ENCODE measurements at regions not wholly inside any gene's neighbourhood (a gene's known extent, or its start where the extent isn't known, plus 50 kb on each side); places are given as distances from the start of the nearest gene placed in this dataset.

GRCh38 chr9:85310573-85310972 is 431.2 kb downstream of the AGTPBP1 start:
- no peaks in the 10 kb centered on the region for H3K36me3 ChIP-seq (replicated peaks in 1 of 2; ENCODE audit: control insufficient read depth in 1 of 2, insufficient read depth in 2 of 2, low read length in 2 of 2)
- H3K79me2 ChIP-seq (ENCODE audit: insufficient read depth, low read length) = no peaks in the 10 kb centered on the region
- H3K9me3 ChIP-seq (replicated peaks in 1 of 2; ENCODE audit: control insufficient read depth in 1 of 2, insufficient read depth in 1 of 2, low read length in 2 of 2) = peaks cover 18 to 25% of the 10 kb centered on the region in 2 donors
- Mint-ChIP-seq H3K4me1 (no peaks in the 10 kb centered on the region), H3K4me3 (no peak overlapping the region), H3K27me3 (ENCODE audit: low read depth in 3 of 3) (peaks cover 0 to 2% (median 0%) of the 10 kb centered on the region in 3 donors), H3K27ac (no peak overlapping the region), H3K9me3 (peaks cover 11 to 22% (median 16%) of the 10 kb centered on the region in 7 donors), H3K36me3 (no peaks in the 10 kb centered on the region)
- no peak overlapping the region for H2AFZ ChIP-seq (ENCODE audit: insufficient read depth, low read depth, low read length, poor library complexity, severe bottlenecking)
- intact Hi-C loops (cut with micrococcal nuclease) = no loop called here
- H3K27me3 ChIP-seq (ENCODE audit: control insufficient read depth in 2 of 2, insufficient read depth in 2 of 2, low read length in 2 of 2) = no peaks in the 10 kb centered on the region
- no peaks in the 10 kb centered on the region for H3K4me1 ChIP-seq (ENCODE audit: control insufficient read depth in 1 of 2, insufficient read depth in 2 of 2, low read length in 2 of 2)
- H4K20me1 ChIP-seq (ENCODE audit: insufficient read depth, low read length) = no peaks in the 10 kb centered on the region
- no peak overlapping the region for H3K4me3 ChIP-seq (replicated peaks in 1 of 3; ENCODE audit: low read depth in 2 of 3, low read length in 3 of 3)
- no peak overlapping the region for H3K27ac ChIP-seq (ENCODE audit: low read depth in 1 of 2, low read length in 2 of 2)
- H3K9ac ChIP-seq (ENCODE audit: insufficient read depth, low read length, poor library complexity, severe bottlenecking) = no peak overlapping the region
- no peak overlapping the region for H3K4me2 ChIP-seq (replicated peaks; ENCODE audit: extremely low read depth, low read length, poor library complexity, severe bottlenecking)
- TF ChIP-seq CTCF (IDR thresholded peaks at IDR 0.05) = no peak
- no peak for DNase-seq

GRCh38 chr9:85303757-85304134 is 438.0 kb downstream of the AGTPBP1 start:
- Mint-ChIP-seq H3K4me3 (no peak overlapping the region), H3K36me3 (no peaks in the 10 kb centered on the region), H3K4me1 (no peaks in the 10 kb centered on the region), H3K9me3 (peaks cover 0 to 20% (median 4%) of the 10 kb centered on the region in 7 donors), H3K27ac (no peak overlapping the region), H3K27me3 (ENCODE audit: low read depth in 3 of 3) (peaks cover 2% of the 10 kb centered on the region in 3 donors)
- Histone ChIP-seq H4K20me1 (ENCODE audit: insufficient read depth, low read length) (no peaks in the 10 kb centered on the region), H3K79me2 (ENCODE audit: insufficient read depth, low read length) (no peaks in the 10 kb centered on the region), H3K27ac (ENCODE audit: low read depth in 1 of 2, low read length in 2 of 2) (no peak overlapping the region), H3K4me3 (replicated peaks in 1 of 3; ENCODE audit: low read depth in 2 of 3, low read length in 3 of 3) (no peak overlapping the region), H3K36me3 (replicated peaks in 1 of 2; ENCODE audit: control insufficient read depth in 1 of 2, insufficient read depth in 2 of 2, low read length in 2 of 2) (no peaks in the 10 kb centered on the region), H2AFZ (ENCODE audit: insufficient read depth, low read depth, low read length, poor library complexity, severe bottlenecking) (no peak overlapping the region), H3K9me3 (replicated peaks in 1 of 2; ENCODE audit: control insufficient read depth in 1 of 2, insufficient read depth in 1 of 2, low read length in 2 of 2) (peaks cover 0 to 3% of the 10 kb centered on the region in 2 donors), H3K9ac (ENCODE audit: insufficient read depth, low read length, poor library complexity, severe bottlenecking) (no peak overlapping the region), H3K27me3 (ENCODE audit: control insufficient read depth in 2 of 2, insufficient read depth in 2 of 2, low read length in 2 of 2) (no peaks in the 10 kb centered on the region), H3K4me1 (ENCODE audit: control insufficient read depth in 1 of 2, insufficient read depth in 2 of 2, low read length in 2 of 2) (no peaks in the 10 kb centered on the region), H3K4me2 (replicated peaks; ENCODE audit: extremely low read depth, low read length, poor library complexity, severe bottlenecking) (no peak overlapping the region)
- DNase-seq = no peak
- intact Hi-C loops (cut with micrococcal nuclease) = no loop called here
- WGBS (ENCODE audit: insufficient coverage) = 100% methylated on average over 2 of the region's 4 CpGs
- TF ChIP-seq CTCF (IDR thresholded peaks at IDR 0.05) = no peak

Data from CD14-positive monocyte (primary cell).